ENCODE measurements at regions not wholly inside any gene's neighbourhood (a gene's known extent, or its start where the extent isn't known, plus 50 kb on each side); places are given as distances from the start of the nearest gene placed in this dataset.
A peak's percentile ranks its signal among the peaks of the same experiment; 100 is the strongest.

DNA sequence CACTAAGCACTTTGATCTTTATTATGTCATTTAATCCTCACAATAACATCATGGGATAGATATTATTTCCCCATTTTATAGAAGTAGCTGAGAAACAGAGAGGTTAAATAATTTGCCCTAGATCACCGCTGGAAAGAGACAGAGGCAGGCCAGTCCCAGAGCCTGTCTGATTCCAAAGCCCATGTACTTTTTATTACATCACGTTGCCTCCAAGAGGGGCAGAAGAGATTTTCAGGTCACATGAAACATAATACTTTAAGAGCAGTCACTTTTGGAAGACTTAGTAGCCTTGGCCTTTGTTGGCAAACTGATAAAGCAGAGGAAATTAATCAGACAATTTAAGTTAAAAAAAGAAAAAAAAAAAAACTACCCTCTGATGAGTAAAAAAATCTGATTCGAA is 200.2 kb upstream of the ARHGAP20 start:
- Histone ChIP-seq H3K4me3 (no peak overlapping the region), H3K27ac (no peak overlapping the region), H3K4me1 (replicated peaks in 1 of 2) (peaks cover 0 to 1% of the 10 kb centered on the region in 2 donors)
- ATAC-seq (replicated peaks in 6 of 8) = no peak
- in situ Hi-C loops (cut with MboI; ENCODE audit: low pct_unique_long_range_greater_than_20kb in 2 of 9, low sequenced_read_pairs in 9 of 9, unreplicated experiment in 9 of 9) = no loop called here
- 17 to 100% (median 74%) methylated on average over 1 to 3 of the region's 3 CpGs for WGBS, 10 experiments

GRCh38 chr11:110910384-110910783 is 198.1 kb upstream of the ARHGAP20 start:
- in situ Hi-C loops (cut with MboI; ENCODE audit: low pct_unique_long_range_greater_than_20kb in 2 of 9, low sequenced_read_pairs in 9 of 9, unreplicated experiment in 9 of 9) = no loop called here
- ATAC-seq (replicated peaks in 6 of 8) = no peak
- 0 to 81% (median 67%) methylated on average over 1 to 2 of the region's 2 CpGs for WGBS, 10 experiments

GRCh38 chr11:110909336-110909735 is 197.1 kb upstream of the ARHGAP20 start:
- Histone ChIP-seq H3K27ac (no peak overlapping the region), H3K4me3 (no peak overlapping the region), H3K4me1 (replicated peaks in 1 of 2) (peaks cover 0 to 2% of the 10 kb centered on the region in 2 donors)
- ATAC-seq (replicated peaks in 6 of 8) = no peak
- 77 to 93% (median 82%) methylated on average over 4 to 8 of the region's 8 CpGs; no CpG with 5 or more reads in 2 of the 10 experiments for WGBS, 10 experiments
- in situ Hi-C loops (cut with MboI; ENCODE audit: low pct_unique_long_range_greater_than_20kb in 2 of 9, low sequenced_read_pairs in 9 of 9, unreplicated experiment in 9 of 9) = no loop called here

More at GRCh38 chr11:110910384-110910783, 198.1 kb upstream of the ARHGAP20 start:
- Histone ChIP-seq H3K4me1 (replicated peaks in 1 of 2) (peaks cover 0 to 2% of the 10 kb centered on the region in 2 donors), H3K27ac (no peak overlapping the region), H3K4me3 (no peak overlapping the region)

GRCh38 chr11:110908401-110909105 is 196.3 kb upstream of the ARHGAP20 start:
- peak in 7 of 8 experiments; percentile 29 to 97 (median 66) for ATAC-seq (replicated peaks in 6 of 8)
- Histone ChIP-seq H3K27ac (no peak overlapping the region), H3K4me1 (replicated peaks in 1 of 2) (peaks cover 0 to 2% of the 10 kb centered on the region in 2 donors), H3K4me3 (no peak overlapping the region)
- 0 to 69% (median 45%) methylated on average over 1 to 3 of the region's 3 CpGs; no CpG with 5 or more reads in 1 of the 10 experiments for WGBS, 10 experiments
- in situ Hi-C loops (cut with MboI; ENCODE audit: low pct_unique_long_range_greater_than_20kb in 2 of 9, low sequenced_read_pairs in 9 of 9, unreplicated experiment in 9 of 9) = no loop called here

- 0 to 80% (median 40%) methylated on average over 1 of the region's 1 CpG; no CpG with 5 or more reads in 3 of the 10 experiments for WGBS, 10 experiments
- Histone ChIP-seq H3K4me3 (no peak overlapping the region), H3K4me1 (replicated peaks in 1 of 2) (peaks cover 0 to 2% of the 10 kb centered on the region in 2 donors), H3K27ac (no peak overlapping the region)
- ATAC-seq (replicated peaks in 6 of 8) = peak in 4 of 8 experiments; percentile 10 to 88 (median 48)
- in situ Hi-C loops (cut with MboI; ENCODE audit: low pct_unique_long_range_greater_than_20kb in 2 of 9, low sequenced_read_pairs in 9 of 9, unreplicated experiment in 9 of 9) = no loop called here
Measured at GRCh38 chr11:110907629-110908028, 195.4 kb upstream of the ARHGAP20 start.

DNA sequence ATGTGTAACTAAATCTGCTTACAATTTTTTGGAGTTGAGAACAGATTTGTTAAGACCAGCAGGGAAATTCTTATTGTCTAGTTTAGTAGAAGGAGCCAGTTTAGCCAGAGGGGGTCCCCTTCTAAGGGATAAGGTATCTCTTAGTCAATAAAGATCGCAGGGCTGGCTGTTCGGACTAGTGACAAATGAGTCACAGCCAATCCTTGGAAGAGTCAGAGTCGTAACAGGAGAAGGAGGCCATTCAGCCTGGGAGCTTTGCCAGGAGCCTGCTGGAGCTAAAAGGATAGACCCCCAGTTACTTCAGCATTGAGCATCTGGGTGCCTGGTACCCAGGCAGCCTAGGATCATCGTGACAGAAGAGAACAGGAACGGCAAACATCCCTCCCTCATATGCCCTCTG is 191.6 kb upstream of the ARHGAP20 start:
- no peak overlapping the region for H3K27ac ChIP-seq
- 30 to 90% (median 77%) methylated on average over 2 to 5 of the region's 5 CpGs; no CpG with 5 or more reads in 1 of the 10 experiments for WGBS, 10 experiments
- peak in 1 of 8 experiments; percentile 16 for ATAC-seq (replicated peaks in 6 of 8)
- no peak overlapping the region for H3K4me3 ChIP-seq
- peaks cover 0 to 2% of the 10 kb centered on the region in 2 donors for H3K4me1 ChIP-seq (replicated peaks in 1 of 2)
- in situ Hi-C loops (cut with MboI; ENCODE audit: low pct_unique_long_range_greater_than_20kb in 2 of 9, low sequenced_read_pairs in 9 of 9, unreplicated experiment in 9 of 9) = no loop called here

DNA sequence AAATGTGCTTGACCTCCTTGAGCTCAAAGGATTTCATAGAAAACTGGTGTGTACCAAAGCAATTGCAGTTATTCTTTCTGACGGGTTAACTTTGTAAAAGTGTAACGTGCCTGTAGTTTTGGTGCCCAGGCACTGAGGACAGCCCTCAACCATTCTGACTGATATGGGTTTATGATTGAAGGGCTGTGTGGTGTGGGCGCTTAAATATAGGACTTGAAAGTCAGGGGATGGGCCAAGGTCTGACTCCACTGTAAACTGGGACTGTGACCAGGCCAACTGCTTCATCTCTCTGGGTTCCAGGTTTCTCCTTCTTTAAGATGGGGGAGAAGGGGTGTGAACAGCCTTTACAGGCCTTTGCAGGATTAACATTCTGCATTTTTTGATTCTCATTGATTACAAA is 191.1 kb upstream of the ARHGAP20 start:
- H3K4me1 ChIP-seq (replicated peaks in 1 of 2) = peaks cover 0 to 2% of the 10 kb centered on the region in 2 donors
- no peak overlapping the region for H3K27ac ChIP-seq
- in situ Hi-C loops (cut with MboI; ENCODE audit: low pct_unique_long_range_greater_than_20kb in 2 of 9, low sequenced_read_pairs in 9 of 9, unreplicated experiment in 9 of 9) = no loop called here
- 60 to 100% (median 84%) methylated on average over 1 to 3 of the region's 3 CpGs; no CpG with 5 or more reads in 1 of the 10 experiments for WGBS, 10 experiments
- H3K4me3 ChIP-seq = no peak overlapping the region
- no peak for ATAC-seq (replicated peaks in 6 of 8)

GRCh38 chr11:110901441-110901840 is 189.2 kb upstream of the ARHGAP20 start:
- no peak overlapping the region for H3K27ac ChIP-seq
- WGBS, 10 experiments = 31 to 76% (median 50%) methylated on average over 1 to 3 of the region's 3 CpGs; no CpG with 5 or more reads in 4 of the 10 experiments
- H3K4me3 ChIP-seq = no peak overlapping the region
- H3K4me1 ChIP-seq (replicated peaks in 1 of 2) = no peaks in the 10 kb centered on the region
- no peak for ATAC-seq (replicated peaks in 6 of 8)
- in situ Hi-C loops (cut with MboI; ENCODE audit: low pct_unique_long_range_greater_than_20kb in 2 of 9, low sequenced_read_pairs in 9 of 9, unreplicated experiment in 9 of 9) = no loop called here

- in situ Hi-C loops (cut with MboI; ENCODE audit: low pct_unique_long_range_greater_than_20kb in 2 of 9, low sequenced_read_pairs in 9 of 9, unreplicated experiment in 9 of 9) = no loop called here
- no peak overlapping the region for H3K4me3 ChIP-seq
- H3K27ac ChIP-seq = no peak overlapping the region
- ATAC-seq (replicated peaks in 6 of 8) = no peak
- no peaks in the 10 kb centered on the region for H3K4me1 ChIP-seq (replicated peaks in 1 of 2)
- 80 to 100% (median 89%) methylated on average over 1 of the region's 1 CpG; no CpG with 5 or more reads in 1 of the 10 experiments for WGBS, 10 experiments
Measured at GRCh38 chr11:110900426-110900825, 188.2 kb upstream of the ARHGAP20 start.

DNA sequence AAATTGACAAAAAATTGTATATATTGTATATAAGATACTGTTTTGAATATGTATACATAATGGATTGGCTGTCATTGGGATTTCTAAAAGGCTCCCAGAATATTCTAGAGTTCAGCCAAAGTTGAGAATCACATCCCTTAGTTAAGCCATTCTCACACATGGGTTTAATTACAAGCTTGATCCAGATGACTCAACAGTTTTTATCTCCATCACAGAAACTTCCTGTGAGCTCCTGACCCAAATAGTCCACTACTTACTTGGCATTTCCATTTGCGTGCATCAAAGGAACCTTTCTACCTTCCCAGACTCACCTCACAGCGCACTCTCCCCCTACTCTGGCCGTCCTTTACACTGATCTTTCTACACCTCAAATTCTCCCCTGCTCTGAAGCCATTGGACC is 184.8 kb upstream of the ARHGAP20 start:
- 20 to 100% (median 72%) methylated on average over 1 to 3 of the region's 3 CpGs for WGBS, 10 experiments
- in situ Hi-C loops (cut with MboI; ENCODE audit: low pct_unique_long_range_greater_than_20kb in 2 of 9, low sequenced_read_pairs in 9 of 9, unreplicated experiment in 9 of 9) = no loop called here
- peak in 2 of 8 experiments; percentile 67 to 78 for ATAC-seq (replicated peaks in 6 of 8)

DNA sequence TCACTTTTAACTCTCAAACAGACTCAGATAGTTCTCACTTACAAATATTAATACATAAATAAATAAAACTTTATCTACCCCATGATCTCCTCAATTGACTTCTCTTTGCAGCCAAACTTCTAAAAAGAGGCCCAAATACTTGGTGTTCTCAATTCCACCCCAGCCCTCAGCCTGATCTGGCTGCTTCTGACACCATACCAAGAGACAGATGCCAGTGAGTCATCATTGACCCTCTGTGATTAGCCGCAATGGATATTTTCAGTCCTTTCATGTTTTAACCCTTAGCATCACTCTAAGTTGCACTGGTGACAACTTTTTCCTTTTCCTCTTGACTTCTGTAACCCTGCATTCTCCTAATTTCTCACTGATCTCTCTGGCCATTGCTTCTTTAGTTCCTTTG is 184.1 kb upstream of the ARHGAP20 start:
- H3K4me3 ChIP-seq = no peak overlapping the region
- WGBS, 10 experiments = 0 to 80% (median 41%) methylated on average over 1 of the region's 1 CpG; no CpG with 5 or more reads in 4 of the 10 experiments
- H3K27ac ChIP-seq = no peak overlapping the region
- no peaks in the 10 kb centered on the region for H3K4me1 ChIP-seq (replicated peaks in 1 of 2)
- in situ Hi-C loops (cut with MboI; ENCODE audit: low pct_unique_long_range_greater_than_20kb in 2 of 9, low sequenced_read_pairs in 9 of 9, unreplicated experiment in 9 of 9) = no loop called here
- ATAC-seq (replicated peaks in 6 of 8) = peak in 3 of 8 experiments; percentile 47 to 91 (median 87)

More for the DNA sequence above, 184.8 kb upstream of the ARHGAP20 start:
- H3K27ac ChIP-seq = no peak overlapping the region
- H3K4me1 ChIP-seq (replicated peaks in 1 of 2) = no peaks in the 10 kb centered on the region
- H3K4me3 ChIP-seq = no peak overlapping the region

GRCh38 chr11:110894224-110894623 is 182.0 kb upstream of the ARHGAP20 start:
- Histone ChIP-seq H3K27ac (no peak overlapping the region), H3K4me1 (replicated peaks in 1 of 2) (no peaks in the 10 kb centered on the region), H3K4me3 (no peak overlapping the region)
- WGBS, 10 experiments = 63 to 100% (median 92%) methylated on average over 1 to 4 of the region's 4 CpGs
- in situ Hi-C loops (cut with MboI; ENCODE audit: low pct_unique_long_range_greater_than_20kb in 2 of 9, low sequenced_read_pairs in 9 of 9, unreplicated experiment in 9 of 9) = no loop called here
- no peak for ATAC-seq (replicated peaks in 6 of 8)

GRCh38 chr11:110892741-110893285 is 180.6 kb upstream of the ARHGAP20 start:
- no peaks in the 10 kb centered on the region for H3K4me1 ChIP-seq (replicated peaks in 1 of 2)
- no peak overlapping the region for H3K4me3 ChIP-seq
- no peak for ATAC-seq (replicated peaks in 6 of 8)
- in situ Hi-C loops (cut with MboI; ENCODE audit: low pct_unique_long_range_greater_than_20kb in 2 of 9, low sequenced_read_pairs in 9 of 9, unreplicated experiment in 9 of 9) = no loop called here
- H3K27ac ChIP-seq = no peak overlapping the region
- 57 to 100% (median 81%) methylated on average over 1 to 4 of the region's 4 CpGs for WGBS, 10 experiments
